H1 (cell line): ENCODE measurements at regions not wholly inside any gene's neighbourhood (a gene's known extent, or its start where the extent isn't known, plus 50 kb on each side); places are given as distances from the start of the nearest gene placed in this dataset.

Experiments used
- CTCF ChIA-PET: fragments of 300-600 bp; sonication (Branson Sonifier 250); formaldehyde crosslinking; loops from one replicate; lab custom pipeline; 2021; ENCODE audit not compliant: partially characterized antibody; lab: Charles Lee
- POLR2A ChIA-PET: fragments of 300-600 bp; sonication (Branson Sonifier 250); formaldehyde crosslinking; loops from one replicate; lab custom pipeline; 2021; ENCODE audit warnings: inconsistent platforms; ENCODE audit not compliant: partially characterized antibody; lab: Charles Lee
- DNase-seq, 2 experiments: peaks; one replicate each; pipeline versions ENCODE4 v3.0.0 to v3.0.0-alpha.2; 2010 to 2022; ENCODE audit warnings: low spot score in 2 of 2, low read depth in 1 of 2, mixed read lengths in 1 of 2
- FAIRE-seq: peaks from 2 replicates; lab custom pipeline; 2011; peaks lifted over from hg19 to GRCh38; lab: Jason Lieb, UNC
- H2AFZ ChIP-seq: 2 replicates; pipeline ENCODE4 v1.8.1; 2012; ENCODE audit warnings: low read length, inconsistent platforms
- H2AK5ac ChIP-seq: 2 replicates; pipeline ENCODE4 v1.6.1; 2013; ENCODE audit warnings: low read depth, low read length
- H2BK120ac ChIP-seq: replicated peaks from 2 replicates; pipeline ENCODE3; 2013; ENCODE audit warnings: low read depth, low read length, inconsistent platforms
- H2BK12ac ChIP-seq: 2 replicates; pipeline ENCODE4 v1.6.1; 2013; ENCODE audit warnings: low read depth, low read length
- H2BK15ac ChIP-seq: 2 replicates; pipeline ENCODE4 v1.6.1; 2013; ENCODE audit warnings: low read length
- H2BK20ac ChIP-seq: 2 replicates; pipeline ENCODE4 v1.6.1; 2013; ENCODE audit warnings: low read length
- H2BK5ac ChIP-seq: 2 replicates; pipeline ENCODE4 v1.6.1; 2013; ENCODE audit warnings: low read depth, low read length
- H3K14ac ChIP-seq: 2 replicates; pipeline ENCODE4 v1.6.1; 2013; ENCODE audit warnings: inconsistent platforms; ENCODE audit not compliant: insufficient read length
- H3K18ac ChIP-seq: 2 replicates; pipeline ENCODE4 v1.6.1; 2013; ENCODE audit warnings: low read length; ENCODE audit errors: extremely low read depth
- H3K23ac ChIP-seq: 2 replicates; pipeline ENCODE4 v1.6.1; 2013; ENCODE audit warnings: inconsistent platforms; ENCODE audit not compliant: insufficient read length
- H3K23me2 ChIP-seq: 2 replicates; pipeline ENCODE4 v1.6.1; 2013; ENCODE audit warnings: low read depth, low read length
- H3K27ac ChIP-seq: 2 replicates; pipeline ENCODE4 v1.6.1; 2011; ENCODE audit warnings: low read depth, low read length, inconsistent platforms
- H3K27me3 ChIP-seq, 4 experiments: replicated peaks in 1 of 4; 1 replicate in 1 of 4; 2 replicates in 3 of 4; pipeline versions ENCODE4 v1.6.1 to v1.8.1; 2011 to 2013; ENCODE audit warnings: low read length in 3 of 4, mild to moderate bottlenecking in 3 of 4, inconsistent platforms in 2 of 4, mixed read lengths in 2 of 4, moderate library complexity in 1 of 4; ENCODE audit not compliant: control insufficient read depth in 3 of 4, insufficient read depth in 3 of 4; ENCODE audit errors: extremely low read depth in 1 of 4
- H3K36me3 ChIP-seq, 4 experiments: 2 replicates each; pipeline versions ENCODE4 v1.6.1 to v1.8.1; 2011 to 2013; ENCODE audit warnings: mild to moderate bottlenecking in 4 of 4, low read length in 3 of 4, moderate library complexity in 2 of 4, control low read depth in 1 of 4, inconsistent platforms in 1 of 4; ENCODE audit not compliant: insufficient read depth in 4 of 4, control insufficient read depth in 2 of 4
- H3K4ac ChIP-seq: replicated peaks from 2 replicates; pipeline ENCODE3; 2013; ENCODE audit warnings: low read length, low read depth, mixed read lengths, inconsistent platforms; ENCODE audit not compliant: insufficient read length
- H3K4me1 ChIP-seq, 4 experiments: replicated peaks in 1 of 4; 1 replicate in 1 of 4; 2 replicates in 3 of 4; pipeline versions ENCODE4 v1.6.1 to v1.8.1; 2011 to 2013; ENCODE audit warnings: low read length in 3 of 4, inconsistent platforms in 2 of 4, mixed read lengths in 1 of 4; ENCODE audit not compliant: insufficient read depth in 4 of 4, control insufficient read depth in 3 of 4
- H3K4me2 ChIP-seq, 2 experiments: 2 replicates each; pipeline versions ENCODE4 v1.6.1 to v1.8.1; 2011 to 2013; ENCODE audit warnings: low read depth in 2 of 2, low read length in 2 of 2, control low read depth in 1 of 2, inconsistent platforms in 1 of 2, mild to moderate bottlenecking in 1 of 2; ENCODE audit not compliant: insufficient read depth in 1 of 2
- H3K4me3 ChIP-seq, 4 experiments: fragments of 200-600, 300-600 bp in 1 of 4; sonication (generic), shearing (Covaris generic), sonication (Bioruptor Twin) in 1 of 4; 2 replicates each; pipeline versions ENCODE4 v1.5.1 to v1.8.1; 2011 to 2016; ENCODE audit warnings: low read length in 4 of 4, low read depth in 3 of 4, control low read depth in 2 of 4, inconsistent platforms in 2 of 4, mild to moderate bottlenecking in 2 of 4, mixed read lengths in 1 of 4, moderate library complexity in 1 of 4; ENCODE audit not compliant: insufficient read depth in 2 of 4; ENCODE audit errors: extremely low read depth in 1 of 4
- H3K56ac ChIP-seq: replicated peaks from 2 replicates; pipeline ENCODE3; 2013; ENCODE audit warnings: low read depth, mild to moderate bottlenecking, mixed read lengths, low read length, inconsistent platforms; ENCODE audit not compliant: insufficient read length
- H3K79me1 ChIP-seq: 2 replicates; pipeline ENCODE4 v1.6.1; 2013; ENCODE audit warnings: low read depth, low read length, control low read depth
- H3K79me2 ChIP-seq, 2 experiments: 2 replicates each; pipeline versions ENCODE4 v1.6.1 to v1.8.1; 2012 to 2013; ENCODE audit warnings: low read length in 2 of 2, mild to moderate bottlenecking in 2 of 2, inconsistent platforms in 1 of 2; ENCODE audit not compliant: insufficient read depth in 2 of 2, control insufficient read depth in 1 of 2
- H3K9ac ChIP-seq, 4 experiments: replicated peaks in 1 of 4; 1 replicate in 1 of 4; 2 replicates in 3 of 4; pipeline versions ENCODE4 v1.6.1 to v1.8.1; 2011 to 2013; ENCODE audit warnings: low read depth in 3 of 4, low read length in 3 of 4, control low read depth in 2 of 4, mild to moderate bottlenecking in 2 of 4, moderate library complexity in 2 of 4, inconsistent platforms in 1 of 4; ENCODE audit errors: extremely low read depth in 1 of 4
- H3K9me3 ChIP-seq, 2 experiments: 2 replicates each; pipeline versions ENCODE4 v1.6.1 to v1.8.1; 2012 to 2013; ENCODE audit warnings: mild to moderate bottlenecking in 2 of 2, moderate library complexity in 2 of 2, control low read depth in 1 of 2, inconsistent platforms in 1 of 2, low read depth in 1 of 2, low read length in 1 of 2, mixed read lengths in 1 of 2; ENCODE audit not compliant: insufficient read depth in 2 of 2
- H4K20me1 ChIP-seq, 2 experiments: replicated peaks in 1 of 2; 2 replicates each; pipeline versions ENCODE3 to v1.8.1; 2011 to 2013; ENCODE audit warnings: inconsistent platforms in 2 of 2, low read length in 2 of 2, mild to moderate bottlenecking in 1 of 2; ENCODE audit not compliant: insufficient read depth in 2 of 2, control insufficient read depth in 1 of 2
- H4K5ac ChIP-seq: 2 replicates; pipeline ENCODE4 v1.6.1; 2013; ENCODE audit warnings: low read length, low read depth, mixed read lengths, inconsistent platforms; ENCODE audit not compliant: insufficient read length
- H4K8ac ChIP-seq: 2 replicates; pipeline ENCODE4 v1.8.0; 2013; ENCODE audit warnings: mild to moderate bottlenecking, moderate library complexity, low read length, inconsistent platforms; ENCODE audit not compliant: insufficient read depth; ENCODE audit errors: extremely low read depth
- H4K91ac ChIP-seq: replicated peaks from 2 replicates; pipeline ENCODE3; 2013; ENCODE audit warnings: low read length, mixed read lengths, inconsistent platforms; ENCODE audit not compliant: insufficient read length
- ASH2L ChIP-seq: fragments of 200-600, 300-600 bp; sonication (generic); IDR thresholded peaks from one replicate; pipeline ENCODE4 v1.7.1; 2017; ENCODE audit warnings: low read length
- BACH1 ChIP-seq: IDR thresholded peaks from 2 replicates; pipeline ENCODE4 v1.6.1; 2012; ENCODE audit warnings: low read length, improper control_type of control experiment
- BCL11A ChIP-seq, 2 experiments: IDR thresholded peaks; one replicate each; pipeline ENCODE4 v1.6.1; 2011; ENCODE audit warnings: low read depth in 2 of 2, low read length in 2 of 2, mild to moderate bottlenecking in 2 of 2
- CBX5 ChIP-seq: fragments of 300-800, 300-1000 bp; sonication (generic); IDR thresholded peaks from 2 replicates; pipeline ENCODE4 v1.7.1; 2016; ENCODE audit warnings: antibody characterized with exemption, low read length, low read depth
- GABPA ChIP-seq: IDR thresholded peaks from 2 replicates; pipeline ENCODE4 v1.6.1; 2011; ENCODE audit warnings: mild to moderate bottlenecking, low read length, moderate library complexity, borderline replicate concordance; ENCODE audit not compliant: insufficient read depth
- JUND ChIP-seq: IDR thresholded peaks from 2 replicates; pipeline ENCODE4 v1.6.1; 2011; ENCODE audit warnings: mild to moderate bottlenecking, improper control_type of control experiment, low read length
- MAFK ChIP-seq: IDR thresholded peaks from 2 replicates; pipeline ENCODE4 v1.6.1; 2012; ENCODE audit warnings: low read depth, mild to moderate bottlenecking, improper control_type of control experiment, low read length
- NRF1 ChIP-seq: IDR thresholded peaks from 2 replicates; pipeline ENCODE4 v1.6.1; 2011; ENCODE audit warnings: mild to moderate bottlenecking, low read depth, low read length, improper control_type of control experiment
- POLR2A ChIP-seq, 2 experiments: IDR thresholded peaks; 1 replicate in 1 of 2; 2 replicates in 1 of 2; pipeline ENCODE4 v1.6.1; 2011; ENCODE audit warnings: low read depth in 2 of 2, low read length in 2 of 2, mild to moderate bottlenecking in 2 of 2; ENCODE audit errors: control extremely low read depth in 1 of 2
- POLR2AphosphoS5 ChIP-seq: IDR thresholded peaks from 2 replicates; pipeline ENCODE4 v1.6.1; 2011; ENCODE audit warnings: low read depth, low read length
- POU5F1 ChIP-seq: IDR thresholded peaks from 2 replicates; pipeline ENCODE4 v1.6.1; 2011; ENCODE audit warnings: low read depth, mild to moderate bottlenecking, low read length, moderate library complexity
- RNF2 ChIP-seq: fragments of 200-900, 300-1000 bp; sonication (generic); IDR thresholded peaks from 2 replicates; pipeline ENCODE4 v1.7.1; 2016; ENCODE audit warnings: borderline replicate concordance, low read depth, mild to moderate bottlenecking, antibody characterized with exemption, low read length; ENCODE audit not compliant: poor library complexity, severe bottlenecking; ENCODE audit errors: missing control alignments
- SIRT6 ChIP-seq: IDR thresholded peaks from one replicate; pipeline ENCODE4 v1.7.1; 2012; ENCODE audit warnings: low read length, inconsistent platforms
- SP1 ChIP-seq: IDR thresholded peaks from 2 replicates; pipeline ENCODE4 v1.6.1; 2011; ENCODE audit warnings: low read depth, low read length
- SP2 ChIP-seq: IDR thresholded peaks from 2 replicates; pipeline ENCODE4 v1.6.1; 2012; ENCODE audit warnings: mild to moderate bottlenecking, low read length, inconsistent platforms
- SP4 ChIP-seq: IDR thresholded peaks from 2 replicates; pipeline ENCODE4 v1.6.1; 2012; ENCODE audit warnings: low read length, inconsistent platforms
- SRF ChIP-seq: IDR thresholded peaks from 2 replicates; pipeline ENCODE4 v1.6.1; 2011; ENCODE audit warnings: mild to moderate bottlenecking, low read depth, low read length, moderate library complexity
- WGBS, 2 experiments: shearing (Covaris generic) in 1 of 2; methylation state at CpG; one replicate each; pipeline versions ENCODE4 v1.1.6 to v1.1.7; 2013 to 2015; ENCODE audit warnings: low lambda C conversion rate in 2 of 2, mixed read lengths in 2 of 2, inconsistent platforms in 1 of 2, low coverage in 1 of 2, missing lambda C conversion rate in 1 of 2; ENCODE audit not compliant: insufficient replicate concordance in 2 of 2, insufficient coverage in 1 of 2, insufficient read length in 1 of 2; ENCODE audit errors: extremely low coverage in 1 of 2, missing lambda C conversion rate in 1 of 2; 5-methylcytosine and 5-hydroxymethylcytosine counted together

DNA sequence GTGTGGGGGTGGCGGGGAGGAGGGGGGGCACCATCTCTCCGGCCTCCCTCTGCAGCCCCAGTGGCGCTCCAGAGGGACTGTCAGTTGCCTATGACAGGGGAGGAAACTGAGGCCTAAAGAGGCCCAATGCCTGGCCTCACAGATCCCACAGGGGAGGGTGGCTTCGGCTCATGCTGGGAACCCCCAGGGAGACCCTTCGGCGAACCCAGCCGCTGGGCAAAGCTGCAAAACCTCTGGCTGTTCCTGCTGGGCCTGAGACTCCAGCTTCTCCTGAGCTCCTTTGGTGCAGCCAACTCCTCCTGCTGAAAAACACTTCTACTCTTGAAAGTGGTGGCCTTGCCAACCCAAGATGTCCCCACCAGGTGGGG, 170.1 kb upstream of the RTL1 start:
- DNase-seq, result no peak
- ChIA-PET POLR2A (interaction anchor here (0.6 kb wide), 1 partner anchor 12 kb away, joined by 3 read pairs; no protein-coding TSS in a partner anchor), CTCF (interaction anchor here (0.7 to 1.1 kb wide), 4 partner anchors 9 to 486 kb away, joined by 3 read pairs; no protein-coding TSS in a partner anchor)
- Histone ChIP-seq H3K9me3 (no peaks in the 10 kb centered on the region), H3K27me3 (peaks cover 0 to 12% (median 7%) of the 10 kb centered on the region in 4 experiments; a peak in 5 of 7 replicates), H4K91ac (no peak overlapping the region), H3K4me2 (peak overlapping the region; percentile 43 to 48; a peak in 3 of 4 replicates), H3K4me3 (no peak overlapping the region), H2BK120ac (no peak overlapping the region), H3K4me1 (peaks cover 5 to 28% (median 19%) of the 10 kb centered on the region in 4 experiments), H4K5ac (no peak overlapping the region), H2AK5ac (no peak overlapping the region), H2BK5ac (no peak overlapping the region), H3K56ac (no peak overlapping the region), H3K4ac (no peak overlapping the region), H3K79me1 (no peaks in the 10 kb centered on the region), H3K18ac (no peak overlapping the region; the same call in 1 of the 2 replicates), H2BK12ac (no peak overlapping the region), H3K23ac (no peak overlapping the region), H4K20me1 (no peaks in the 10 kb centered on the region), H3K79me2 (no peaks in the 10 kb centered on the region), H3K23me2 (peaks cover 5% of the 10 kb centered on the region; the same call in 1 of the 2 replicates), H3K14ac (no peak overlapping the region), H3K36me3 (no peaks in the 10 kb centered on the region), H2BK20ac (no peak overlapping the region), H2AFZ (no peak overlapping the region), H4K8ac (no peak overlapping the region), H2BK15ac (no peak overlapping the region), H3K27ac (no peak overlapping the region), H3K9ac (no peak overlapping the region)
- TF ChIP-seq POLR2AphosphoS5 (no peak), SP1 (no peak), GABPA (no peak), SP4 (no peak), BACH1 (no peak), RNF2 (no peak), POLR2A (IDR thresholded peaks at IDR 0.05; ENCODE audit: control extremely low read depth in 1 of 2, low read depth in 2 of 2, low read length in 2 of 2) (no peak), SP2 (no peak), BCL11A (IDR thresholded peaks at IDR 0.05; ENCODE audit: low read depth in 2 of 2, low read length in 2 of 2) (no peak), SIRT6 (no peak), JUND (no peak), SRF (no peak), POU5F1 (no peak), NRF1 (no peak), CBX5 (no peak), ASH2L (no peak), MAFK (no peak)
- 51% methylated on average over 4 of the region's 7 CpGs; no CpG with 5 or more reads in 1 of the 2 experiments for WGBS, 2 experiments
- no peak for FAIRE-seq
